ENCODE measurements at regions not wholly inside any gene's neighbourhood (a gene's known extent, or its start where the extent isn't known, plus 50 kb on each side); places are given as distances from the start of the nearest gene placed in this dataset.

DNA sequence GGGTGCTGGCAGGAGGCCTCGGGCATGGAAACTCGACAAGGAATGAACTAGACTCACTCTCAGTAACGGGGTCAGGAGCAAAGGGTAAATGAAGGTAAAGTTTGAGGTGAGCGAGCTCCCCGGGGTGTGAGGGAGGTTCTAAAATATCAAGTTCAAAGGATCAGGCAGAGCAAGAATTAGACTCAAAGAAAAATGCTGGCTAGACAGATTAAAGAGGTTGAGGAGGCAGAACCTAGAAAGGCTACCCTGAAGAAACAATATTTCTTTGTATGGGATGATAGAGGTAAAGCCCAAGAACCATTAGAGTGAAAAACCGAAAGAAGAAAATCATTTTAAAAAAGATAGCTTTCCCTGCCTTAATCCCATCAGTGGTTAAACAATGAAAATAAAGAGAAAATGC lies 386.7 kb upstream of the MEF2C start:
- H3K4me3 ChIP-seq (ENCODE audit: low read depth, low read length), result no peak overlapping the region
- DNase-seq (ENCODE audit: low read depth), result no peak
- TF ChIP-seq, protein P1, sequence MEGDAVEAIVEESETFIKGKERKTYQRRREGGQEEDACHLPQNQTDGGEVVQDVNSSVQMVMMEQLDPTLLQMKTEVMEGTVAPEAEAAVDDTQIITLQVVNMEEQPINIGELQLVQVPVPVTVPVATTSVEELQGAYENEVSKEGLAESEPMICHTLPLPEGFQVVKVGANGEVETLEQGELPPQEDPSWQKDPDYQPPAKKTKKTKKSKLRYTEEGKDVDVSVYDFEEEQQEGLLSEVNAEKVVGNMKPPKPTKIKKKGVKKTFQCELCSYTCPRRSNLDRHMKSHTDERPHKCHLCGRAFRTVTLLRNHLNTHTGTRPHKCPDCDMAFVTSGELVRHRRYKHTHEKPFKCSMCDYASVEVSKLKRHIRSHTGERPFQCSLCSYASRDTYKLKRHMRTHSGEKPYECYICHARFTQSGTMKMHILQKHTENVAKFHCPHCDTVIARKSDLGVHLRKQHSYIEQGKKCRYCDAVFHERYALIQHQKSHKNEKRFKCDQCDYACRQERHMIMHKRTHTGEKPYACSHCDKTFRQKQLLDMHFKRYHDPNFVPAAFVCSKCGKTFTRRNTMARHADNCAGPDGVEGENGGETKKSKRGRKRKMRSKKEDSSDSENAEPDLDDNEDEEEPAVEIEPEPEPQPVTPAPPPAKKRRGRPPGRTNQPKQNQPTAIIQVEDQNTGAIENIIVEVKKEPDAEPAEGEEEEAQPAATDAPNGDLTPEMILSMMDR (IDR thresholded peaks at IDR 0.05; ENCODE audit: insufficient read depth, low read depth, low read length, missing control alignments), result no peak

- H3K4me3 ChIP-seq (ENCODE audit: low read depth, low read length), result no peak overlapping the region
- TF ChIP-seq, protein P1 (IDR thresholded peaks at IDR 0.05; ENCODE audit: insufficient read depth, low read depth, low read length, missing control alignments), result no peak
These were observed 385.5 kb upstream of the MEF2C start for GRCh38 chr5:89268460-89268859.

GRCh38 chr5:89267788-89268187 lies 384.8 kb upstream of the MEF2C start:
- TF ChIP-seq, protein P1 (IDR thresholded peaks at IDR 0.05; ENCODE audit: insufficient read depth, low read depth, low read length, missing control alignments), result no peak
- no peak overlapping the region for H3K4me3 ChIP-seq (ENCODE audit: low read depth, low read length)
- peak; percentile 29 for DNase-seq (ENCODE audit: low read depth)

More at GRCh38 chr5:89268460-89268859, 385.5 kb upstream of the MEF2C start:
- peak; percentile 50 for DNase-seq (ENCODE audit: low read depth)

DNA sequence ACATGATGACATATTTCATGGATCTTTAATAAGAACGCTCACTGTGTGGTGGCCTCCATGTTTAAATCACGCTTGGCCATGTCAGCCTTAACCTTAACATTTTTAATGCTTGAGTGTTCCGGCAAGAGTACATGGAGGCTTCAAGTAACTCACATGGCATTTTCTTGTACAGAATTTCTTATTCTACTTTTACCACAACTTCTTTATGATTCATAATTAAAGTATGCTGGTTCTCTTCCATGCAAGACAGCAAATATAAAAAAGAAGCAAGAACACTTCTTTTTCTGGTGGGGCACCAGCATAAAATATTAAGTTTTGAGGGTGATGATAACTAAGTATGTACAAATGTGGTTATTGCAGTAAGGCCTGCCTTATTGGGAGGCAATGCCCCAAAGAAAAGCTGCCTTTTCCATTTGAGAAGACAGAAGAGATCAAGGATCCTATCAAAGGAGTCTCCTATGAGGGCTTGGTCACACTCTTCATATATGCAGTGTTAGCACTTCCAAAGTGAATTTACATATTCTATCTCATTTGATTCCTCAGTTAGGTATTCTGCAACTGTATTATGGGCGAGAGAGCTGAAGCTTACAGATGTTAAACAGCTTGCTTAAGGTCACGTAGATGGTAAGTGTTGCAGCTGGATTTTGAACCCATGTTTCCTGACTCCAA lies 382.7 kb upstream of the MEF2C start:
- TF ChIP-seq, protein P1 (IDR thresholded peaks at IDR 0.05; ENCODE audit: insufficient read depth, low read depth, low read length, missing control alignments), result no peak
- DNase-seq (ENCODE audit: low read depth), result no peak

DNA sequence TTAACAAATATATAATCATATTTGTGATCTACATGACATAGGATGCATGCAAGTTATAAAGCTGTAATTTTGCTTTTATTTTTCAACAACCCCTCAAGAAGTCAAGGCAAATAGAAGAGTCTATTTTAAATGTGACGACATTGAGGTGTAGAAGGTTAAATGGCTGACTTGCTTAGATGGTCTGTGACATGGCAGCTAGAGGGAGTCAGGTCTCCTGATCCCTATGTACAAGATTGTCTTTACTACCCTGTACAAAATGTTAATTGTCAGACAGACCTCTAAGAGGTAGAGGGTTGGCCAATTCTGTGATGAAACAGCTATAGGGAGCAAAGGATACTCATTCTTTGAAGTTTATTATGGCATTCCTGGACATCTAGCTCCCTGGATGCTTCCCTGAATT lies 380.9 kb upstream of the MEF2C start:
- DNase-seq (ENCODE audit: low read depth), result peak; percentile 32
- TF ChIP-seq, protein P1 (IDR thresholded peaks at IDR 0.05; ENCODE audit: insufficient read depth, low read depth, low read length, missing control alignments), result no peak
- H3K4me3 ChIP-seq (ENCODE audit: low read depth, low read length), result no peak overlapping the region

More for the DNA sequence above, 382.7 kb upstream of the MEF2C start:
- no peak overlapping the region for H3K4me3 ChIP-seq (ENCODE audit: low read depth, low read length)

DNA sequence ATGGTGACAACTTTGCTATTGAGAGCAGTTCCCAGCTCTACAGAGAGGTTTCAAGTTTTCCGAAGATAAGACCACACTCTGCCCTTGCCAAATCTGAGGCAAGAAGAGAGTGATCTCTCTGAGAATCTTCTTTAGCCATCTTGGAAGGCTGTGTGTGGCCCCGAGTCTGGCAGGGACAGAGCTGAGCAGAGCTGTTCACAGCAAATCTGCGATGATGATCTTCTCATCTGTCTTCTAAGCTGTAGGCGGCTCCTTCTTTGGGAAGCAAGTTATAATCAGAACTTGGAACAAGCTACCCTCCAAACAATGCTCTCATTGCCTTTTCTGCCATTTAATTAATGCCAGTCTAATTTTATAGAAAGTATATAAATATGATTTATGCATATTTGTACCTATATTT lies 379.0 kb upstream of the MEF2C start:
- DNase-seq (ENCODE audit: low read depth), result no peak
- TF ChIP-seq, protein P1 (IDR thresholded peaks at IDR 0.05; ENCODE audit: insufficient read depth, low read depth, low read length, missing control alignments), result no peak
- H3K4me3 ChIP-seq (ENCODE audit: low read depth, low read length), result no peak overlapping the region

DNA sequence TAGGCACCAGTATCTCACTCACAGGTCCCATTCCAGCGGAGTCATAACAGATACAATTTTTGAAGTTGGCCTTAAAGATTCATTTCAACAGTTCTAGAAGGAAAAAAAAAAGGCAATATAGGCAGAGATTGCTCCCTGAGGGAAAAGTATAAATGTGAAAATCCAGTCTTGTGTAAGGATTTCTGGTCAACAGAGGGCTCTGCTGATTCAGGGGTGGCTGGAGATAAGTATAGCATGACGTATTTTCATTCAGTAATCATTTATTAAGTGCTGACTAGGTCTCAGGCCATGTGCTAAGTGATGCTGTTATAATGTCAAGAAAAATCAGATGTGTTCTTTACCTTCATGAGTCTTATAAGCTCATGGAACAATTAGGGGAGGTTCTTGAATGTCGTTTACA lies 377.3 kb upstream of the MEF2C start:
- TF ChIP-seq, protein P1 (IDR thresholded peaks at IDR 0.05; ENCODE audit: insufficient read depth, low read depth, low read length, missing control alignments), result no peak
- no peak overlapping the region for H3K4me3 ChIP-seq (ENCODE audit: low read depth, low read length)
- DNase-seq (ENCODE audit: low read depth), result no peak

Measured in GM12865 (cell line).